ENCODE measurements at regions not wholly inside any gene's neighbourhood (a gene's known extent, or its start where the extent isn't known, plus 50 kb on each side); places are given as distances from the start of the nearest gene placed in this dataset.

DNA sequence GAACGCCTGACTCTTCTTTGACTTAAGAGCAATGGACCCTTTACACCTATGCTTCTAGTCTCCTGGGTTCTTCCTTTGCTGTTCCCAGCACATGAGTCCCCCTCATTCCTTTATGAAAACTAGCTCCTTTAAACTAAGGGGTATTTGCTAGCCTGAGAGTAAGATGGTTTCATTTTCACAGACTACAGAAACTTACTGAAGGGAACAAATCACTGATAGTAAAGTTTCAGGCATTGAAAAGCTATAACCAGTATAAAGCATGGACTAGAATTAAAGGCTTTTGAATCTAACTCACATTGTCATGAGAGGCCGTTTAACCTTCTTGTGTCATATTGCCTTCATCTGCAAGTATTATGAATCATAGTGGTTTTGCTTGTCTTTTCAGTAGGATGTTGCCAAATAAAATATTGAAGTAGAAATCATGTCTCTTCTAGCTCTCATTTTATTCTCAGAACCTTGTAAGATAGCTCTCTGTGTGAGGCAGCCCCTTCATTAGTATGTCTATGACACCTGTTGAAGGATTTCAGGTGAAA lies 765.9 kb downstream of the NR2F2 start:
- TF ChIP-seq ISL1 (CRISPR knock-in tag; IDR thresholded peaks at IDR 0.05) (no peak), BACH2 (CRISPR knock-in tag; IDR thresholded peaks at IDR 0.05; ENCODE audit: borderline replicate concordance) (no peak), PPARA (CRISPR knock-in tag; IDR thresholded peaks at IDR 0.05; ENCODE audit: borderline replicate concordance) (no peak)
- TF ChIP-seq, protein P1, sequence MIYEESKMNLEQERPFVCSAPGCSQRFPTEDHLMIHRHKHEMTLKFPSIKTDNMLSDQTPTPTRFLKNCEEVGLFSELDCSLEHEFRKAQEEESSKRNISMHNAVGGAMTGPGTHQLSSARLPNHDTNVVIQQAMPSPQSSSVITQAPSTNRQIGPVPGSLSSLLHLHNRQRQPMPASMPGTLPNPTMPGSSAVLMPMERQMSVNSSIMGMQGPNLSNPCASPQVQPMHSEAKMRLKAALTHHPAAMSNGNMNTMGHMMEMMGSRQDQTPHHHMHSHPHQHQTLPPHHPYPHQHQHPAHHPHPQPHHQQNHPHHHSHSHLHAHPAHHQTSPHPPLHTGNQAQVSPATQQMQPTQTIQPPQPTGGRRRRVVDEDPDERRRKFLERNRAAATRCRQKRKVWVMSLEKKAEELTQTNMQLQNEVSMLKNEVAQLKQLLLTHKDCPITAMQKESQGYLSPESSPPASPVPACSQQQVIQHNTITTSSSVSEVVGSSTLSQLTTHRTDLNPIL (CRISPR knock-in tag; IDR thresholded peaks at IDR 0.05; ENCODE audit: low read depth): no peak
- no peak for ATAC-seq

DNA sequence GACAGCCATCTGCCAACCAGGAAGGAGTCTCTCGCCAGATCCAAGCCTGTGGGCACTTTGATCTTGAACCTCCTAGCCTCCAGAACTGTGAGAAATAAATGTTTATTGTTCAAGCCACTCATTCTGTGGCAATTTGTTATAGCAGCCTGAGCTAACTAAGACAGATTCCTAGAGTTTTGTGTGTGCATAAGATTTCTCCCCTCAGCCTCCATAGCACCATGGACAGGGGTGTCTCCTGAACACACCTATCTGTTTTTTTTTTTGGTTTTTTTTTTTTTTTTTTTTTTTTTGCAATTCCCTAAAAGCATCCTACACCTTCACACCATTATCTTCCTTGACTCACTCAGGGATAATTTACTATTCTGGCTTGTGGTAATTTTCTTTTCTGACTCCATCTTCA lies 768.5 kb downstream of the NR2F2 start:
- ATAC-seq: no peak
- TF ChIP-seq CSDC2 (CRISPR knock-in tag; IDR thresholded peaks at IDR 0.05) (no peak), TOX (CRISPR knock-in tag; IDR thresholded peaks at IDR 0.05; ENCODE audit: borderline replicate concordance) (no peak), ISL1 (CRISPR knock-in tag; IDR thresholded peaks at IDR 0.05) (no peak), RARB (CRISPR knock-in tag; IDR thresholded peaks at IDR 0.05) (no peak), SNAI2 (CRISPR knock-in tag; IDR thresholded peaks at IDR 0.05) (no peak), TCF4 (CRISPR knock-in tag; IDR thresholded peaks at IDR 0.05; ENCODE audit: borderline replicate concordance) (no peak), ZNF70 (CRISPR knock-in tag; IDR thresholded peaks at IDR 0.05) (no peak)
- TF ChIP-seq, protein P2, sequence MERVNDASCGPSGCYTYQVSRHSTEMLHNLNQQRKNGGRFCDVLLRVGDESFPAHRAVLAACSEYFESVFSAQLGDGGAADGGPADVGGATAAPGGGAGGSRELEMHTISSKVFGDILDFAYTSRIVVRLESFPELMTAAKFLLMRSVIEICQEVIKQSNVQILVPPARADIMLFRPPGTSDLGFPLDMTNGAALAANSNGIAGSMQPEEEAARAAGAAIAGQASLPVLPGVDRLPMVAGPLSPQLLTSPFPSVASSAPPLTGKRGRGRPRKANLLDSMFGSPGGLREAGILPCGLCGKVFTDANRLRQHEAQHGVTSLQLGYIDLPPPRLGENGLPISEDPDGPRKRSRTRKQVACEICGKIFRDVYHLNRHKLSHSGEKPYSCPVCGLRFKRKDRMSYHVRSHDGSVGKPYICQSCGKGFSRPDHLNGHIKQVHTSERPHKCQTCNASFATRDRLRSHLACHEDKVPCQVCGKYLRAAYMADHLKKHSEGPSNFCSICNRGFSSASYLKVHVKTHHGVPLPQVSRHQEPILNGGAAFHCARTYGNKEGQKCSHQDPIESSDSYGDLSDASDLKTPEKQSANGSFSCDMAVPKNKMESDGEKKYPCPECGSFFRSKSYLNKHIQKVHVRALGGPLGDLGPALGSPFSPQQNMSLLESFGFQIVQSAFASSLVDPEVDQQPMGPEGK (CRISPR knock-in tag; IDR thresholded peaks at IDR 0.05; ENCODE audit: borderline replicate concordance): no peak
- TF ChIP-seq, protein P3, sequence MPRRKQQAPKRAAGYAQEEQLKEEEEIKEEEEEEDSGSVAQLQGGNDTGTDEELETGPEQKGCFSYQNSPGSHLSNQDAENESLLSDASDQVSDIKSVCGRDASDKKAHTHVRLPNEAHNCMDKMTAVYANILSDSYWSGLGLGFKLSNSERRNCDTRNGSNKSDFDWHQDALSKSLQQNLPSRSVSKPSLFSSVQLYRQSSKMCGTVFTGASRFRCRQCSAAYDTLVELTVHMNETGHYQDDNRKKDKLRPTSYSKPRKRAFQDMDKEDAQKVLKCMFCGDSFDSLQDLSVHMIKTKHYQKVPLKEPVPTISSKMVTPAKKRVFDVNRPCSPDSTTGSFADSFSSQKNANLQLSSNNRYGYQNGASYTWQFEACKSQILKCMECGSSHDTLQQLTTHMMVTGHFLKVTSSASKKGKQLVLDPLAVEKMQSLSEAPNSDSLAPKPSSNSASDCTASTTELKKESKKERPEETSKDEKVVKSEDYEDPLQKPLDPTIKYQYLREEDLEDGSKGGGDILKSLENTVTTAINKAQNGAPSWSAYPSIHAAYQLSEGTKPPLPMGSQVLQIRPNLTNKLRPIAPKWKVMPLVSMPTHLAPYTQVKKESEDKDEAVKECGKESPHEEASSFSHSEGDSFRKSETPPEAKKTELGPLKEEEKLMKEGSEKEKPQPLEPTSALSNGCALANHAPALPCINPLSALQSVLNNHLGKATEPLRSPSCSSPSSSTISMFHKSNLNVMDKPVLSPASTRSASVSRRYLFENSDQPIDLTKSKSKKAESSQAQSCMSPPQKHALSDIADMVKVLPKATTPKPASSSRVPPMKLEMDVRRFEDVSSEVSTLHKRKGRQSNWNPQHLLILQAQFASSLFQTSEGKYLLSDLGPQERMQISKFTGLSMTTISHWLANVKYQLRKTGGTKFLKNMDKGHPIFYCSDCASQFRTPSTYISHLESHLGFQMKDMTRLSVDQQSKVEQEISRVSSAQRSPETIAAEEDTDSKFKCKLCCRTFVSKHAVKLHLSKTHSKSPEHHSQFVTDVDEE (CRISPR knock-in tag; IDR thresholded peaks at IDR 0.05): no peak
- TF ChIP-seq, protein P4, sequence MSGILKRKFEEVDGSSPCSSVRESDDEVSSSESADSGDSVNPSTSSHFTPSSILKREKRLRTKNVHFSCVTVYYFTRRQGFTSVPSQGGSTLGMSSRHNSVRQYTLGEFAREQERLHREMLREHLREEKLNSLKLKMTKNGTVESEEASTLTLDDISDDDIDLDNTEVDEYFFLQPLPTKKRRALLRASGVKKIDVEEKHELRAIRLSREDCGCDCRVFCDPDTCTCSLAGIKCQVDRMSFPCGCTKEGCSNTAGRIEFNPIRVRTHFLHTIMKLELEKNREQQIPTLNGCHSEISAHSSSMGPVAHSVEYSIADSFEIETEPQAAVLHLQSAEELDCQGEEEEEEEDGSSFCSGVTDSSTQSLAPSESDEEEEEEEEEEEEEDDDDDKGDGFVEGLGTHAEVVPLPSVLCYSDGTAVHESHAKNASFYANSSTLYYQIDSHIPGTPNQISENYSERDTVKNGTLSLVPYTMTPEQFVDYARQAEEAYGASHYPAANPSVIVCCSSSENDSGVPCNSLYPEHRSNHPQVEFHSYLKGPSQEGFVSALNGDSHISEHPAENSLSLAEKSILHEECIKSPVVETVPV (CRISPR knock-in tag; IDR thresholded peaks at IDR 0.05): no peak

DNA sequence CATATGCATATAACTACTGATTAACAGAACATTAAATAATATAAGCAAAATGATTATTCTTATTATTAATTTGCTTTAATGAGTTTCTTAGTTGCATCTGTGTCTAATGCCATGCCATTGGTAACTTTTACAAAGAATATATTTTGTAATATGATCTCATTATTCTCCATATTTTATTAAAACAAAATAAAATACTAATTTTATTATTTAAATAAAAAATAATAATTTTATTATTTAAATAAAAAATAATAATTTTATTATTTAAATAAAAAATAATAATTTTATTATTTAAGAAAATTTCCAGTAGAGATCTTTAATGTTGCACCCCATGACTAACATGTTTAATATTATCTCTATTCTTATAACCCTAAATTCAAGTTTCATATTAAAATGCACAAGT lies 771.1 kb downstream of the NR2F2 start:
- TF ChIP-seq, protein P3 (CRISPR knock-in tag; IDR thresholded peaks at IDR 0.05): no peak
- TF ChIP-seq SNAI2 (CRISPR knock-in tag; IDR thresholded peaks at IDR 0.05): no peak
- TF ChIP-seq ZNF565 (CRISPR knock-in tag; conservative IDR thresholded peaks at IDR 0.05; ENCODE audit: low read depth): no peak
- TF ChIP-seq ZFP3 (CRISPR knock-in tag; IDR thresholded peaks at IDR 0.05): no peak
- TF ChIP-seq RARB (CRISPR knock-in tag; IDR thresholded peaks at IDR 0.05): no peak
- TF ChIP-seq ZFP30 (CRISPR knock-in tag; IDR thresholded peaks at IDR 0.05): no peak
- TF ChIP-seq PPARA (CRISPR knock-in tag; IDR thresholded peaks at IDR 0.05; ENCODE audit: borderline replicate concordance): no peak
- TF ChIP-seq CSDC2 (CRISPR knock-in tag; IDR thresholded peaks at IDR 0.05): no peak
- no peak for TF ChIP-seq ARNTL (CRISPR knock-in tag; IDR thresholded peaks at IDR 0.05; ENCODE audit: borderline replicate concordance, low read depth)
- TF ChIP-seq TCF4 (CRISPR knock-in tag; IDR thresholded peaks at IDR 0.05; ENCODE audit: borderline replicate concordance): no peak
- TF ChIP-seq GLIS3 (CRISPR knock-in tag; IDR thresholded peaks at IDR 0.05): no peak
- ATAC-seq: no peak

All from SK-N-SH treated with all-trans-retinoic acid at 6 μM for 48 hours (cell line).